B cell (primary cell): ENCODE measurements at regions not wholly inside any gene's neighbourhood (a gene's known extent, or its start where the extent isn't known, plus 50 kb on each side); places are given as distances from the start of the nearest gene placed in this dataset.

ENCODE experiments used
- ATAC-seq: fragments of 200-7000 bp; cut with Tn5 transposase; one replicate; pipeline ENCODE4 v1.10.0; 2021; ENCODE audit warnings: low read depth, mild to moderate bottlenecking, moderate number of reproducible peaks, moderate library complexity
- CTCF ChIA-PET: fragments of 350-600 bp; sonication (Branson Sonifier 250); formaldehyde crosslinking; loops from one replicate; lab custom pipeline; 2021; ENCODE audit warnings: antibody characterized with exemption, inconsistent platforms; lab: Charles Lee
- POLR2A ChIA-PET: fragments of 350-600 bp; sonication (Branson Sonifier 250); formaldehyde crosslinking; loops from one replicate; lab custom pipeline; 2021; ENCODE audit warnings: antibody characterized with exemption; lab: Charles Lee
- DNase-seq: peaks from one replicate; pipeline ENCODE4 v3.0.0; 2013
- H2AFZ ChIP-seq: 2 replicates; pipeline ENCODE4 v1.6.1; 2012; ENCODE audit warnings: mild to moderate bottlenecking, low read depth, low read length; ENCODE audit not compliant: insufficient read depth, poor library complexity, severe bottlenecking
- H3K27ac ChIP-seq, 2 donors: 1 replicate in 1 of 2; 2 replicates in 1 of 2; pipeline ENCODE4 v1.5.1; 2012 to 2013; ENCODE audit warnings: low read length in 2 of 2, mild to moderate bottlenecking in 2 of 2, moderate library complexity in 1 of 2
- H3K27me3 ChIP-seq, 4 experiments: fragments of 200-600 bp in 1 of 4; sonication (generic) in 1 of 4; replicated peaks in 1 of 4; 1 replicate in 2 of 4; 2 replicates in 2 of 4; pipeline versions ENCODE4 v1.6.1 to v1.7.0; 2013 to 2016; ENCODE audit warnings: low read length in 3 of 4, mild to moderate bottlenecking in 2 of 4, mixed read lengths in 1 of 4, moderate library complexity in 1 of 4; ENCODE audit not compliant: insufficient read depth in 4 of 4, control insufficient read depth in 3 of 4; ENCODE audit errors: control extremely low read depth in 1 of 4
- H3K36me3 ChIP-seq, 2 experiments: replicated peaks in 1 of 2; 1 replicate in 1 of 2; 2 replicates in 1 of 2; pipeline versions ENCODE4 v1.6.1 to v1.7.1; 2013; ENCODE audit warnings: low read length in 1 of 2; ENCODE audit not compliant: insufficient read depth in 2 of 2, control insufficient read depth in 1 of 2; ENCODE audit errors: control extremely low read depth in 1 of 2, extremely low read depth in 1 of 2
- H3K4me1 ChIP-seq, 2 donors: fragments of 200-600 bp in 1 of 2; sonication (generic) in 1 of 2; 1 replicate in 1 of 2; 2 replicates in 1 of 2; pipeline versions ENCODE4 v1.5.1 to v1.6.1; 2013 to 2017; ENCODE audit warnings: low read length in 2 of 2; ENCODE audit not compliant: control insufficient read depth in 2 of 2, insufficient read depth in 2 of 2
- H3K4me2 ChIP-seq: replicated peaks from 2 replicates; pipeline ENCODE3; 2012; ENCODE audit warnings: mild to moderate bottlenecking, low read depth, low read length; ENCODE audit not compliant: poor library complexity, severe bottlenecking
- H3K4me3 ChIP-seq, 5 experiments: fragments of 200-600 bp in 1 of 5; sonication (generic) in 1 of 5; 1 replicate in 3 of 5; 2 replicates in 2 of 5; pipeline versions ENCODE4 v1.5.1 to v1.7.0; 2011 to 2016; ENCODE audit warnings: low read length in 4 of 5, mild to moderate bottlenecking in 4 of 5, low read depth in 2 of 5, control low read depth in 1 of 5, moderate library complexity in 1 of 5; ENCODE audit not compliant: insufficient read depth in 1 of 5; ENCODE audit errors: control extremely low read depth in 1 of 5, extremely low read depth in 1 of 5
- H3K79me2 ChIP-seq: fragments of 200-600 bp; sonication (generic); one replicate; pipeline ENCODE4 v1.6.0; 2016; ENCODE audit warnings: low read length; ENCODE audit not compliant: control insufficient read depth, insufficient read depth
- H3K9ac ChIP-seq: fragments of 200-600 bp; sonication (generic); 2 replicates; pipeline ENCODE4 v1.6.1; 2017; ENCODE audit warnings: mild to moderate bottlenecking, low read length, moderate library complexity
- H3K9me3 ChIP-seq, 3 donors: one replicate each; pipeline versions ENCODE4 v1.6.1 to v1.7.1; 2013; ENCODE audit warnings: low read length in 2 of 3; ENCODE audit not compliant: control insufficient read depth in 2 of 3, insufficient read depth in 1 of 3; ENCODE audit errors: control extremely low read depth in 1 of 3
- H4K20me1 ChIP-seq: 2 replicates; pipeline ENCODE4 v1.6.0; 2012; ENCODE audit warnings: mild to moderate bottlenecking, low read length; ENCODE audit not compliant: insufficient read depth, control insufficient read depth, poor library complexity, severe bottlenecking
- H3K27ac Mint-ChIP-seq: one replicate; pipeline ENCODE4 v1.8.0; 2021; ENCODE audit warnings: mixed read lengths
- H3K27me3 Mint-ChIP-seq: one replicate; pipeline ENCODE4 v1.8.0; 2021; ENCODE audit warnings: mixed read lengths
- H3K4me1 Mint-ChIP-seq: one replicate; pipeline ENCODE4 v1.8.0; 2021; ENCODE audit warnings: mixed read lengths
- H3K4me3 Mint-ChIP-seq: one replicate; pipeline ENCODE4 v1.8.0; 2021; ENCODE audit warnings: mixed read lengths
- H3K9me3 Mint-ChIP-seq: one replicate; pipeline ENCODE4 v1.8.0; 2022; ENCODE audit warnings: mixed read lengths; ENCODE audit not compliant: insufficient read depth
- EZH2 ChIP-seq: IDR thresholded peaks from 2 replicates; pipeline ENCODE4 v1.6.1; 2012; ENCODE audit warnings: borderline replicate concordance, low read depth, mild to moderate bottlenecking, moderate library complexity, low read length; ENCODE audit not compliant: insufficient read depth, poor library complexity, severe bottlenecking
- WGBS: methylation state at CpG from one replicate; pipeline ENCODE4 v1.1.5; 2013; ENCODE audit warnings: missing lambda C conversion rate; ENCODE audit not compliant: insufficient coverage; 5-methylcytosine and 5-hydroxymethylcytosine counted together
- intact Hi-C: fragments of 100-400 bp; cut with micrococcal nuclease; formaldehyde crosslinking; loops from one replicate; pipeline ENCODE4 v1.10.0; 2022
- TF ChIP-seq, protein P1 (sequence below): fragments of 200-600 bp; IDR thresholded peaks from one replicate; pipeline ENCODE4 v1.8.0; 2022; ENCODE audit warnings: antibody characterized with exemption, mild to moderate bottlenecking

- Histone ChIP-seq H3K4me1 (peaks cover under 1 to 5% of the 10 kb centered on the region in 2 donors), H3K4me3 (no peak overlapping the region), H4K20me1 (no peaks in the 10 kb centered on the region), H3K27ac (no peak overlapping the region), H2AFZ (no peak overlapping the region), H3K4me2 (no peak overlapping the region), H3K9ac (no peak overlapping the region), H3K27me3 (peaks cover 0 to 16% (median 2%) of the 10 kb centered on the region in 4 experiments), H3K79me2 (no peaks in the 10 kb centered on the region), H3K36me3 (no peaks in the 10 kb centered on the region), H3K9me3 (peaks cover 0 to 44% (median 15%) of the 10 kb centered on the region in 3 donors)
- intact Hi-C loops, result no loop called here
- ChIA-PET POLR2A (no interaction called here), CTCF (no interaction called here)
- TF ChIP-seq, protein P1, sequence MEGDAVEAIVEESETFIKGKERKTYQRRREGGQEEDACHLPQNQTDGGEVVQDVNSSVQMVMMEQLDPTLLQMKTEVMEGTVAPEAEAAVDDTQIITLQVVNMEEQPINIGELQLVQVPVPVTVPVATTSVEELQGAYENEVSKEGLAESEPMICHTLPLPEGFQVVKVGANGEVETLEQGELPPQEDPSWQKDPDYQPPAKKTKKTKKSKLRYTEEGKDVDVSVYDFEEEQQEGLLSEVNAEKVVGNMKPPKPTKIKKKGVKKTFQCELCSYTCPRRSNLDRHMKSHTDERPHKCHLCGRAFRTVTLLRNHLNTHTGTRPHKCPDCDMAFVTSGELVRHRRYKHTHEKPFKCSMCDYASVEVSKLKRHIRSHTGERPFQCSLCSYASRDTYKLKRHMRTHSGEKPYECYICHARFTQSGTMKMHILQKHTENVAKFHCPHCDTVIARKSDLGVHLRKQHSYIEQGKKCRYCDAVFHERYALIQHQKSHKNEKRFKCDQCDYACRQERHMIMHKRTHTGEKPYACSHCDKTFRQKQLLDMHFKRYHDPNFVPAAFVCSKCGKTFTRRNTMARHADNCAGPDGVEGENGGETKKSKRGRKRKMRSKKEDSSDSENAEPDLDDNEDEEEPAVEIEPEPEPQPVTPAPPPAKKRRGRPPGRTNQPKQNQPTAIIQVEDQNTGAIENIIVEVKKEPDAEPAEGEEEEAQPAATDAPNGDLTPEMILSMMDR, result no peak
- no peak for TF ChIP-seq EZH2
- peaks cover 35% of the 10 kb centered on the region for H3K27me3 Mint-ChIP-seq
- no peak for DNase-seq
- H3K4me1 Mint-ChIP-seq, result peaks cover 5% of the 10 kb centered on the region
- no peak overlapping the region for H3K4me3 Mint-ChIP-seq
- no peak for ATAC-seq
- H3K27ac Mint-ChIP-seq, result no peak overlapping the region
- 88% methylated on average over 13 of the region's 14 CpGs for WGBS
- H3K9me3 Mint-ChIP-seq, result no peaks in the 10 kb centered on the region
Observed at GRCh38 chr2:240227538-240228428, 87.3 kb upstream of the OTOS start.

DNA sequence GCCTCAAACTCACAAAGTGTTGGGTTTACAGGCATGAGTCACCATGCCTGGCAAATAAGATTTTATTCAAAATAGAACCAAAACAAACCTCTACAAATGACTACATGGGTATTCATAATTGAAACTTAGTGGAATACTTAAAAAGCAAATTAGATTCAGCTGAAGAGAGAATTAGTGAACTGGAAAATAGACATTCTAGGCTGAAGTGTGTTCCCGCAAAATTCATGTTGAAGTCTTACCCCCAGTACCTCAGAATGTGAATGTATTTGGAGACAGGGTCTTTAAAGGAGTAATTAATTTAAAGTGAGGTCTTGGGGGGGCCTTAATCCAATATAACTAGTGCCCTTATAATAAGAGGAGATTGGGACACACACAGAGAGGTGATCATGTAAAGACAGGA lies 88.5 kb upstream of the OTOS start:
- H3K36me3 ChIP-seq, result no peaks in the 10 kb centered on the region
- POLR2A ChIA-PET, result no interaction called here
- no peak overlapping the region for H3K27ac ChIP-seq
- no peaks in the 10 kb centered on the region for H3K79me2 ChIP-seq
- H3K4me2 ChIP-seq, result no peak overlapping the region
- H3K4me3 Mint-ChIP-seq, result no peak overlapping the region
- CTCF ChIA-PET, result no interaction called here
- peaks cover 0 to 49% (median 15%) of the 10 kb centered on the region in 3 donors for H3K9me3 ChIP-seq
- WGBS, result no CpG with 5 or more reads among the region's 1 CpG
- ATAC-seq, result no peak
- peaks cover 0 to 20% (median 2%) of the 10 kb centered on the region in 4 experiments for H3K27me3 ChIP-seq
- H3K4me1 ChIP-seq, result peaks cover 4 to 14% of the 10 kb centered on the region in 2 donors
- intact Hi-C loops, result no loop called here
- no peak for TF ChIP-seq EZH2
- TF ChIP-seq, protein P1, result no peak
- H3K9me3 Mint-ChIP-seq, result no peaks in the 10 kb centered on the region
- H2AFZ ChIP-seq, result no peak overlapping the region
- no peak overlapping the region for H3K9ac ChIP-seq
- no peak overlapping the region for H3K27ac Mint-ChIP-seq
- peaks cover 7% of the 10 kb centered on the region for H3K4me1 Mint-ChIP-seq
- no peaks in the 10 kb centered on the region for H4K20me1 ChIP-seq
- H3K27me3 Mint-ChIP-seq, result peaks cover 28% of the 10 kb centered on the region
- no peak overlapping the region for H3K4me3 ChIP-seq
- no peak for DNase-seq
